A549 (cell line): ENCODE measurements at regions not wholly inside any gene's neighbourhood (a gene's known extent, or its start where the extent isn't known, plus 50 kb on each side); places are given as distances from the start of the nearest gene placed in this dataset.

Experiments used
- EP300 ChIP-seq, 2 experiments: fragments of >200 bp; sonication (Bioruptor Twin); formaldehyde crosslinking; IDR thresholded peaks; 2 replicates in 1 of 2; 3 replicates in 1 of 2; pipeline ENCODE4 v1.6.1; 2016 to 2017
- KDM5A ChIP-seq: fragments of 200-600 bp; sonication (generic); IDR thresholded peaks from 2 replicates; pipeline ENCODE4 v1.6.1; 2016; ENCODE audit warnings: antibody characterized with exemption, mild to moderate bottlenecking
- PBX3 ChIP-seq: IDR thresholded peaks from 2 replicates; pipeline ENCODE4 v1.6.1; 2012

GRCh38 chr21:36565540-36565939, 85.6 kb upstream of the CLDN14 start:
- TF ChIP-seq EP300 (IDR thresholded peaks at IDR 0.05) (no peak), KDM5A (no peak), PBX3 (no peak)
